Cardiac muscle cell (in vitro differentiated cells and primary cell): ENCODE measurements at regions not wholly inside any gene's neighbourhood (a gene's known extent, or its start where the extent isn't known, plus 50 kb on each side); places are given as distances from the start of the nearest gene placed in this dataset.
"Not testable (repeated sequence)": the region's sequence is repeated elsewhere in the genome, so short reads cannot be mapped to it uniquely, and the experiment has no call there.

ENCODE experiments used
- DNase-seq, 2 donors: peaks; one replicate each; pipeline versions ENCODE4 v3.0.0 to v3.0.0-alpha.2; 2010 to 2017; ENCODE audit warnings: low read depth in 1 of 2, low spot score in 1 of 2
- H3K27ac ChIP-seq: fragments of 200-600 bp; sonication (generic); 2 replicates; pipeline ENCODE4 v1.5.1; 2016
- H3K27me3 ChIP-seq: fragments of 200-600 bp; sonication (generic); 2 replicates; pipeline ENCODE4 v1.6.0; 2016; ENCODE audit warnings: control low read depth
- H3K36me3 ChIP-seq: fragments of 200-600 bp; sonication (generic); 2 replicates; pipeline ENCODE4 v1.5.1; 2016; ENCODE audit warnings: control low read depth
- H3K4me1 ChIP-seq: fragments of 200-600 bp; sonication (generic); 2 replicates; pipeline ENCODE4 v1.8.1; 2017; ENCODE audit warnings: low read depth, mild to moderate bottlenecking, mixed run types
- H3K4me3 ChIP-seq: fragments of 200-600 bp; sonication (generic); 2 replicates; pipeline ENCODE4 v1.5.1; 2016; ENCODE audit warnings: mild to moderate bottlenecking
- H3K9me3 ChIP-seq: fragments of 200-600 bp; sonication (generic); 2 replicates; pipeline ENCODE4 v1.5.1; 2017; ENCODE audit warnings: low read depth, mild to moderate bottlenecking, control low read depth
- TF ChIP-seq, protein P1 (sequence below): IDR thresholded peaks from 2 replicates; pipeline ENCODE4 v1.5.1; 2012; ENCODE audit warnings: low read depth, mild to moderate bottlenecking, low read length

DNA sequence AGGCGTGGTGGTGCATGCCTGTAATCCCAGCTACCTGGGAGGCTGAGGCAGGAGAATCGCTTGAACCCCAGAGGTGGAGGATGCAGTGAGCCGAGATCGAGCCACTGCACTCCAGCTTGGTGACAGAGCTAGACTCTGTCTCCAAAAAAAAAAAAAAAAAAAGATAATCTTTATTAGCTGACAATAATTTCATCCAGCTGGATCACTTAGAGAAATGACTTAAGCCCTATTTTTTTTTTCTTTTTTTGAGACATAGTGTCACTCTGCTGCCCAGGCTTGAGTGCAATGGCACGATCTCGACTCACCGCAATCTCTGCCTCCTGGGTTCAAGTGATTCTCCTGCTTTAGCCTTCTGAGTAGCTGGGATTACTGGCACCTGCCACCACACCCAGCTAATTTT lies 51.6 kb upstream of the MAP4K4 start:
- H3K4me1 ChIP-seq, H3K4me3 ChIP-seq, DNase-seq, H3K27me3 ChIP-seq, H3K36me3 ChIP-seq, H3K9me3 ChIP-seq, H3K27ac ChIP-seq: not testable (repeated sequence)

GRCh38 chr2:101644842-101645383 lies 52.6 kb upstream of the MAP4K4 start:
- no peak overlapping the region for H3K27ac ChIP-seq
- H3K36me3 ChIP-seq: no peaks in the 10 kb centered on the region
- H3K9me3 ChIP-seq: no peaks in the 10 kb centered on the region
- H3K4me3 ChIP-seq: no peak overlapping the region
- H3K4me1 ChIP-seq: no peaks in the 10 kb centered on the region
- no peaks in the 10 kb centered on the region for H3K27me3 ChIP-seq
- no peak for DNase-seq
- TF ChIP-seq, protein P1, sequence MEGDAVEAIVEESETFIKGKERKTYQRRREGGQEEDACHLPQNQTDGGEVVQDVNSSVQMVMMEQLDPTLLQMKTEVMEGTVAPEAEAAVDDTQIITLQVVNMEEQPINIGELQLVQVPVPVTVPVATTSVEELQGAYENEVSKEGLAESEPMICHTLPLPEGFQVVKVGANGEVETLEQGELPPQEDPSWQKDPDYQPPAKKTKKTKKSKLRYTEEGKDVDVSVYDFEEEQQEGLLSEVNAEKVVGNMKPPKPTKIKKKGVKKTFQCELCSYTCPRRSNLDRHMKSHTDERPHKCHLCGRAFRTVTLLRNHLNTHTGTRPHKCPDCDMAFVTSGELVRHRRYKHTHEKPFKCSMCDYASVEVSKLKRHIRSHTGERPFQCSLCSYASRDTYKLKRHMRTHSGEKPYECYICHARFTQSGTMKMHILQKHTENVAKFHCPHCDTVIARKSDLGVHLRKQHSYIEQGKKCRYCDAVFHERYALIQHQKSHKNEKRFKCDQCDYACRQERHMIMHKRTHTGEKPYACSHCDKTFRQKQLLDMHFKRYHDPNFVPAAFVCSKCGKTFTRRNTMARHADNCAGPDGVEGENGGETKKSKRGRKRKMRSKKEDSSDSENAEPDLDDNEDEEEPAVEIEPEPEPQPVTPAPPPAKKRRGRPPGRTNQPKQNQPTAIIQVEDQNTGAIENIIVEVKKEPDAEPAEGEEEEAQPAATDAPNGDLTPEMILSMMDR: no peak

DNA sequence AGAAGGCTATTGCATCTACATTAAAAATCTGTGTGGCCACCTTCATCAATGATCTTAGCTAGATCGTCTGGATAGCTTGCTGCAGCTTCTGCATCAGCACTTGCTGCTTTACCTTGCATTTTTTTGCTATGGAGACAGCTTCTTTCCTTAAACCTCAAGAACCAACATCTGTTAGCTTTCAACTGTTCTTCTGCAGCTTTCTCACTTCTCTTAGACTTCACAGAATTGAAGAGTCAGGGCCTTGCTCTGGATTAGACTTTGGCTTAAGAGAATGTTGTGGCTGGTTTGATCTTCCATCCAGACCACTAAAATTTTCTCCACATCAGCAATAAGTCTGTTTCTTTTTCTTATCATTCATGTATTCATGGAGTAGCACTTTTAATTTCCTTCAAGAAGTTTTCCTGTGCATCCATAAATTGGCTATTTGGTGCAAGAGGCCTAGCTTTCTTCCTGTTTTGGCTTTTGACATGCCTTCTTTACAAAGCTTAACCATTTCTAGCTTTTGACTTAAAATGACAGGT lies 54.4 kb upstream of the MAP4K4 start:
- H3K27ac ChIP-seq: no peak overlapping the region
- no peaks in the 10 kb centered on the region for H3K4me1 ChIP-seq
- no peak overlapping the region for H3K4me3 ChIP-seq
- TF ChIP-seq, protein P1: no peak
- H3K9me3 ChIP-seq: no peaks in the 10 kb centered on the region
- DNase-seq: no peak
- no peaks in the 10 kb centered on the region for H3K36me3 ChIP-seq
- H3K27me3 ChIP-seq: no peaks in the 10 kb centered on the region

- DNase-seq: no peak
- no peaks in the 10 kb centered on the region for H3K27me3 ChIP-seq
- TF ChIP-seq, protein P1: no peak
- H3K4me3 ChIP-seq: no peak overlapping the region
- H3K4me1 ChIP-seq: no peaks in the 10 kb centered on the region
- no peak overlapping the region for H3K27ac ChIP-seq
- H3K36me3 ChIP-seq: no peaks in the 10 kb centered on the region
- H3K9me3 ChIP-seq: no peaks in the 10 kb centered on the region
Measured at GRCh38 chr2:101638817-101639605, 58.5 kb upstream of the MAP4K4 start.

DNA sequence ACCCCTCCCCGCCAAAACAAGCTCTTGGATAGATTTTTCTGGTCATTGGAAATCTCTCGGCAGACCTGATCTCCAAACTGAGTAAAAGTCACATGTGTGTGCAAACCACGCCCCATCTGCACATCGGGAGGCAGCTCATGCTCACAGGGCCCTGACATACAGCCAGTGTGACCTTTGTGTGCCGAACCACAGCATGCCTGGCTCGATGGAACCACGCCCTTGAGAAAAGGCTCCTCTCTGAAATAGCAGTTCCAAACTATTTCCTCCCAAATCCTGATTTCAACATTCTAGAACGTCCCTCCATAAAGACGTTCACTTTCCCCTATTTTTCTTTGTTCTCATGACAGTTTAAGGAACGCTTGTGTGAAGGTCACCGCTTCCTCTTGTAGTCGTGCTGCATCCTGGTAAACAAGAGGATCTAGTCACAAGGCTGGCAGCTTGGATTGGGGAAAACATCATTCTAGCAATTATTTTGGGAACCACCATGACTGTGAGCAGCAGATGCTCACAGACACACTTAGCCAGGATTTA lies 59.3 kb upstream of the MAP4K4 start:
- Histone ChIP-seq H3K4me3 (no peak overlapping the region), H3K36me3 (no peaks in the 10 kb centered on the region), H3K9me3 (no peaks in the 10 kb centered on the region), H3K27ac (no peak overlapping the region), H3K27me3 (no peaks in the 10 kb centered on the region), H3K4me1 (no peaks in the 10 kb centered on the region)
- TF ChIP-seq, protein P1: no peak
- no peak for DNase-seq
